ENCODE measurements at regions not wholly inside any gene's neighbourhood (a gene's known extent, or its start where the extent isn't known, plus 50 kb on each side); places are given as distances from the start of the nearest gene placed in this dataset.

GRCh38 chrY:3037471-3037870, 102.3 kb downstream of the ZFY start:
- no peak overlapping the region for H2AFZ ChIP-seq (ENCODE audit: insufficient read depth, low read depth, low read length, poor library complexity, severe bottlenecking)
- H3K27me3 Mint-ChIP-seq, result no peaks in the 10 kb centered on the region
- no peak for DNase-seq
- H3K27ac Mint-ChIP-seq, result no peak overlapping the region
- H3K36me3 ChIP-seq (replicated peaks in 1 of 2; ENCODE audit: control extremely low read depth in 1 of 2, control insufficient read depth in 1 of 2, extremely low read depth in 1 of 2, insufficient read depth in 2 of 2, low read length in 1 of 2), result no peaks in the 10 kb centered on the region
- ChIA-PET CTCF (no interaction called here), POLR2A (no interaction called here)
- no peak overlapping the region for H3K27ac ChIP-seq (ENCODE audit: low read length in 2 of 2)
- H3K4me2 ChIP-seq (replicated peaks; ENCODE audit: low read depth, low read length, poor library complexity, severe bottlenecking), result no peak overlapping the region
- intact Hi-C loops (cut with micrococcal nuclease), result no loop called here
- H3K9me3 Mint-ChIP-seq (ENCODE audit: insufficient read depth), result no peaks in the 10 kb centered on the region
- H3K4me3 Mint-ChIP-seq, result no peak overlapping the region
- ATAC-seq (ENCODE audit: low read depth), result no peak
- no peaks in the 10 kb centered on the region for H4K20me1 ChIP-seq (ENCODE audit: control insufficient read depth, insufficient read depth, low read length, poor library complexity, severe bottlenecking)
- TF ChIP-seq EZH2 (IDR thresholded peaks at IDR 0.05; ENCODE audit: borderline replicate concordance, insufficient read depth, low read depth, low read length, poor library complexity, severe bottlenecking) (no peak), CTCF (IDR thresholded peaks at IDR 0.05) (no peak)
- H3K4me1 ChIP-seq (ENCODE audit: control insufficient read depth in 2 of 2, insufficient read depth in 2 of 2, low read length in 2 of 2), result peaks cover 0 to 9% of the 10 kb centered on the region in 2 donors
- no peaks in the 10 kb centered on the region for H3K27me3 ChIP-seq (replicated peaks in 1 of 4; ENCODE audit: control extremely low read depth in 1 of 4, control insufficient read depth in 3 of 4, insufficient read depth in 4 of 4, low read length in 3 of 4)
- H3K9ac ChIP-seq (ENCODE audit: low read length), result no peak overlapping the region
- H3K9me3 ChIP-seq (ENCODE audit: control extremely low read depth in 1 of 3, control insufficient read depth in 2 of 3, insufficient read depth in 1 of 3, low read length in 2 of 3), result no peaks in the 10 kb centered on the region
- H3K4me1 Mint-ChIP-seq, result peaks cover 56% of the 10 kb centered on the region
- H3K4me3 ChIP-seq (ENCODE audit: control extremely low read depth in 1 of 5, extremely low read depth in 1 of 5, insufficient read depth in 1 of 5, low read depth in 2 of 5, low read length in 4 of 5), result no peak overlapping the region
- no peaks in the 10 kb centered on the region for H3K79me2 ChIP-seq (ENCODE audit: control insufficient read depth, insufficient read depth, low read length)

GRCh38 chrY:3040415-3040814, 105.2 kb downstream of the ZFY start:
- Histone ChIP-seq H2AFZ (ENCODE audit: insufficient read depth, low read depth, low read length, poor library complexity, severe bottlenecking) (no peak overlapping the region), H3K27me3 (replicated peaks in 1 of 4; ENCODE audit: control extremely low read depth in 1 of 4, control insufficient read depth in 3 of 4, insufficient read depth in 4 of 4, low read length in 3 of 4) (no peaks in the 10 kb centered on the region), H4K20me1 (ENCODE audit: control insufficient read depth, insufficient read depth, low read length, poor library complexity, severe bottlenecking) (no peaks in the 10 kb centered on the region), H3K9ac (ENCODE audit: low read length) (no peak overlapping the region), H3K36me3 (replicated peaks in 1 of 2; ENCODE audit: control extremely low read depth in 1 of 2, control insufficient read depth in 1 of 2, extremely low read depth in 1 of 2, insufficient read depth in 2 of 2, low read length in 1 of 2) (no peaks in the 10 kb centered on the region), H3K4me2 (replicated peaks; ENCODE audit: low read depth, low read length, poor library complexity, severe bottlenecking) (no peak overlapping the region), H3K79me2 (ENCODE audit: control insufficient read depth, insufficient read depth, low read length) (no peaks in the 10 kb centered on the region), H3K9me3 (ENCODE audit: control extremely low read depth in 1 of 3, control insufficient read depth in 2 of 3, insufficient read depth in 1 of 3, low read length in 2 of 3) (no peaks in the 10 kb centered on the region), H3K27ac (ENCODE audit: low read length in 2 of 2) (no peak overlapping the region), H3K4me1 (ENCODE audit: control insufficient read depth in 2 of 2, insufficient read depth in 2 of 2, low read length in 2 of 2) (peaks cover 0 to 6% of the 10 kb centered on the region in 2 donors), H3K4me3 (ENCODE audit: control extremely low read depth in 1 of 5, extremely low read depth in 1 of 5, insufficient read depth in 1 of 5, low read depth in 2 of 5, low read length in 4 of 5) (no peak overlapping the region)
- Mint-ChIP-seq H3K27me3 (no peaks in the 10 kb centered on the region), H3K4me3 (no peak overlapping the region), H3K4me1 (peaks cover 52% of the 10 kb centered on the region), H3K27ac (peak overlapping the region; percentile 37), H3K9me3 (ENCODE audit: insufficient read depth) (no peaks in the 10 kb centered on the region)
- ChIA-PET POLR2A (no interaction called here), CTCF (no interaction called here)
- DNase-seq (no peak), ATAC-seq (ENCODE audit: low read depth) (no peak)
- intact Hi-C loops (cut with micrococcal nuclease), result no loop called here
- TF ChIP-seq EZH2 (IDR thresholded peaks at IDR 0.05; ENCODE audit: borderline replicate concordance, insufficient read depth, low read depth, low read length, poor library complexity, severe bottlenecking) (no peak), CTCF (IDR thresholded peaks at IDR 0.05) (no peak)
- no CpG with 5 or more reads among the region's 3 CpGs for WGBS (ENCODE audit: insufficient coverage)
